ENCODE measurements at regions not wholly inside any gene's neighbourhood (a gene's known extent, or its start where the extent isn't known, plus 50 kb on each side); places are given as distances from the start of the nearest gene placed in this dataset.
"Not testable (repeated sequence)": the region's sequence is repeated elsewhere in the genome, so short reads cannot be mapped to it uniquely, and the experiment has no call there.

DNA sequence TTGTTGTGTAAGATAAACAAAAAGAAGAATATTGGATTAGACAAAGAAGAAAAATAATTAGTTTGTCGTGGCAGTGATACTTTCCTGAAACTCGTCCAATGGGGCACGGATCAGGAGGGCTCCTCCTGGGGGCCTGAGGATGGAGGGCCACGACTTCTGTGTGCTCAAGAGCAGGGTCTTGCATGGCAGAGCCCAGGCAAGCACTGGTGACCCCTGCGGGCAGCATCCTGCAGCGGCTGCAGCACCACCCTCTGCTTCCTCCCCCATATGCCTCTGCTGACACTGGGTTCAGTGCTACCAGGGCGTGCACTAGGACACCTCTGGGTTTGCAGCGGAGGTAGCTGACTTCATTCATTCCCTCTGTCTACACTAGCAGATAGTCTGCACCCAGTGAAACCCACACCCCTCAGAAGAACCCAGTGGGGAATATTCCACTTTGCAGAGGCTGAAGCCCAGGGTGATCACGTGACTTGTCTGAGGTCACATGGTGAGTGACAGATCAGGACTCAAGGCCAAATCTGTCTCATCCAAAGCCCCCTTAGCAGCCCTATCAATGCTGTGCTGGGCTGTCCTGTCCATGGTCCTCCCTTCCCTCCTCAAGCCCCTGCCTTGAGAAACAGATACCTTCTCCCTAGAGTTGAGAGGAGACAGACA is 375.5 kb downstream of the TCERG1L start:
- Histone ChIP-seq H3K4me3 (no peak overlapping the region), H3K4me1 (no peaks in the 10 kb centered on the region), H3K9ac (ENCODE audit: low read depth in 2 of 2, low read length in 2 of 2) (no peak overlapping the region), H3K27ac (no peak overlapping the region), H3K36me3 (no peaks in the 10 kb centered on the region), H3K27me3 (no peaks in the 10 kb centered on the region), H3K9me3 (no peaks in the 10 kb centered on the region)
- DNase-seq: no peak
- TF ChIP-seq, protein P1, sequence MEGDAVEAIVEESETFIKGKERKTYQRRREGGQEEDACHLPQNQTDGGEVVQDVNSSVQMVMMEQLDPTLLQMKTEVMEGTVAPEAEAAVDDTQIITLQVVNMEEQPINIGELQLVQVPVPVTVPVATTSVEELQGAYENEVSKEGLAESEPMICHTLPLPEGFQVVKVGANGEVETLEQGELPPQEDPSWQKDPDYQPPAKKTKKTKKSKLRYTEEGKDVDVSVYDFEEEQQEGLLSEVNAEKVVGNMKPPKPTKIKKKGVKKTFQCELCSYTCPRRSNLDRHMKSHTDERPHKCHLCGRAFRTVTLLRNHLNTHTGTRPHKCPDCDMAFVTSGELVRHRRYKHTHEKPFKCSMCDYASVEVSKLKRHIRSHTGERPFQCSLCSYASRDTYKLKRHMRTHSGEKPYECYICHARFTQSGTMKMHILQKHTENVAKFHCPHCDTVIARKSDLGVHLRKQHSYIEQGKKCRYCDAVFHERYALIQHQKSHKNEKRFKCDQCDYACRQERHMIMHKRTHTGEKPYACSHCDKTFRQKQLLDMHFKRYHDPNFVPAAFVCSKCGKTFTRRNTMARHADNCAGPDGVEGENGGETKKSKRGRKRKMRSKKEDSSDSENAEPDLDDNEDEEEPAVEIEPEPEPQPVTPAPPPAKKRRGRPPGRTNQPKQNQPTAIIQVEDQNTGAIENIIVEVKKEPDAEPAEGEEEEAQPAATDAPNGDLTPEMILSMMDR (IDR thresholded peaks at IDR 0.05): no peak
- intact Hi-C loops (cut with DNase I): no loop called here

DNA sequence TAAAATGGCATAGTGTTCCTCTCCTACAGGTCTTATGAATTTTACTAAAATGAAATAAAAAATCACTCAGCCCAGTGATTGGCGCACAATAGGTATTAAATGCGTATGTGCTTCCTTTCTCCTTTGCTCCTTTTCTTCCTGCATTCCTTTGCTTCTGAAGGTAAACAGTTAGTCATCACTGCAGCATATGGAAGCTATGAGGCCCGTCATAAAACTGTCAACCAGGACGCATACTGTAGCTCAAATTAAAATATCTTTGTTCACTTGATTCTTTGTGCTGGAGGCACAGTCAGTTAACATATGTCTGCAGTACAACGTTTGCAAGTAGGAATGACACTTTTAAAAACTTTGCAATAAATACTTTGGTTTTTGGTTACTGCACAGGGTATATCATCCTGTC is 374.7 kb downstream of the TCERG1L start:
- Histone ChIP-seq H3K27me3 (no peaks in the 10 kb centered on the region), H3K9ac (ENCODE audit: low read depth in 2 of 2, low read length in 2 of 2) (no peak overlapping the region), H3K9me3 (no peaks in the 10 kb centered on the region), H3K27ac (no peak overlapping the region), H3K4me3 (no peak overlapping the region), H3K4me1 (no peaks in the 10 kb centered on the region), H3K36me3 (no peaks in the 10 kb centered on the region)
- DNase-seq: no peak
- intact Hi-C loops (cut with DNase I): no loop called here
- TF ChIP-seq, protein P1 (IDR thresholded peaks at IDR 0.05): no peak

DNA sequence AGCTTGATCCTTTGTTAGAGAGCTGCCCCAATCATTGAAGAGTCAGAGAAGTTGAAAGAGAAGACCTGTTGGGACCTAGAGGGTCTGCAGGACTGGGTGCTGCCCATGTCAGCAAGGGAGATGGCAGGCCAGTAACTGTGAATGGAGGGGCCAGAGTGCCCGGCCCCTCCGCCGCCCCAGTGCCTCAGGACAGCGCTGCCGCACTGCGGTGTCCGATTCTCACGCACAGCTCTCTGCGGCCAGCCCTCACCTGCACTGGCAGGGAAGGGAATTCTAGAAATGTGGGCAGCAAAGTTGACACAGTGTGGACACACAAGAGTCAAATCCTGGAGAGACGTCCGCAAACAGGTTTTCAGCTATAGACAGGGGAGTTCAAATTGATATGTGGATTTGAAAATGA is 373.5 kb downstream of the TCERG1L start:
- Histone ChIP-seq H3K27me3 (no peaks in the 10 kb centered on the region), H3K9ac (ENCODE audit: low read depth in 2 of 2, low read length in 2 of 2) (no peak overlapping the region), H3K4me1 (no peaks in the 10 kb centered on the region), H3K4me3 (no peak overlapping the region), H3K36me3 (no peaks in the 10 kb centered on the region), H3K27ac (no peak overlapping the region), H3K9me3 (no peaks in the 10 kb centered on the region)
- DNase-seq: no peak
- intact Hi-C loops (cut with DNase I): no loop called here
- TF ChIP-seq, protein P1 (IDR thresholded peaks at IDR 0.05): no peak

DNA sequence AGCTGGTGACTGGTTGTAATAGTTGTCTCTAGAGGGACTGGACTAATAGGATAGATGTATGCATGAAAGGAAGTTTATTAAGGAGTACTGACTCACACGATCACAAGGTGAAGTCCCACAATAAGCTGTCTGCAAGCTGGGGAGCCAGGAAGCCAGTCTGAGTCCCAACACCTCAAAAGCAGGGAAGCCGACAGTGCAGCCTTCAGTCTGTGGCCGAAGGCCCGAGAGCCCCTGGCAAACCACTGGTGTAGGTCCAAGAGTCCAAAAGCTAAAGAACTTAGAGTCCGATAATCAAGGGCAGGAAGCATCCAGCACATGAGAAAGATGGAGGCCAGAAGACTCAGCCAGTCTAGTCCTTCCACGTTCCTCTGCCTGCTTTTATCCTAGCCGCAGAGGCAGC is 372.6 kb downstream of the TCERG1L start:
- H3K4me3 ChIP-seq; DNase-seq; intact Hi-C loops (cut with DNase I); H3K27ac ChIP-seq; H3K27me3 ChIP-seq; H3K4me1 ChIP-seq; H3K9me3 ChIP-seq; H3K9ac ChIP-seq (ENCODE audit: low read depth in 2 of 2, low read length in 2 of 2); H3K36me3 ChIP-seq: not testable (repeated sequence)

DNA sequence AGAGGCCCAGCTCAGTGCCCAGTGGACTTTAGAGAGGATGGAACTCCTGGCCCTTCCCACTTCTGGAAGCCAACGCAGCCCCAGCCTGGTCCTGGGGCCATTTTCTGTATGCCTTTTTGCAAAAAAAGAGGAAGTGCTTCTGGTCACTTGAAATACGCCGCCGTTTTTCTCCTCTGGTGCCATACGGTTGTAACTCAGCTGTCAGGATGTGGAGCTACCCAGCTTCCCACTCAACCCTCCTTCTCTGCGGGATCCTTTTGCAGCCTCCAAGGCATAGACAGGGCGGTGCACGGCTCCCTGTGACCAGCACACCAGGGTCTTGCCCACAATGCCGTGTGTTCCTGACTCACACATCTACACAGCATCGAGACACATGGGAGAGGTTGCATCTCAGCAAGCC is 369.6 kb downstream of the TCERG1L start:
- TF ChIP-seq, protein P1 (IDR thresholded peaks at IDR 0.05): no peak
- no peaks in the 10 kb centered on the region for H3K36me3 ChIP-seq
- no peak for DNase-seq
- no peaks in the 10 kb centered on the region for H3K9me3 ChIP-seq
- H3K9ac ChIP-seq (ENCODE audit: low read depth in 2 of 2, low read length in 2 of 2): no peak overlapping the region
- no peaks in the 10 kb centered on the region for H3K4me1 ChIP-seq
- H3K4me3 ChIP-seq: no peak overlapping the region
- no peaks in the 10 kb centered on the region for H3K27me3 ChIP-seq
- intact Hi-C loops (cut with DNase I): no loop called here
- H3K27ac ChIP-seq: no peak overlapping the region

DNA sequence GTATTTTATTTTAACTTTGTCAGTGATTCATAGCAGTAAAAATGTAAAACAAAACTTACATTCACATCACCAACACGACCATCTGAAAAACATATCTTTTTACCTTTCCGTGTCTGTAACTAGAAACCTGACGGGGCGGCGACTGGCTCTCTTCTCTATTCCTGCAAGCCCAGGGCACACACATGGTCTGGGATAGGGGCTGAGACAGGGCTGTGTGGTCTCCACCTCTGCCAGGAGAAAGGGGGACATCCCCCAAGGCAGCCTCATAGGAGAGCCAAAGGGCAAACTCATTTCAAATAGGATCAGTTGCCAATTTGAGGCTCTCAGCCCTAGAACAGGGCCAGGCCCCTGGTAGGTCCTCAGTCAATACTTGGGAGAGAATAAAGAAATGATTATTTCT is 359.4 kb downstream of the TCERG1L start:
- no peak overlapping the region for H3K27ac ChIP-seq
- intact Hi-C loops (cut with DNase I): no loop called here
- H3K36me3 ChIP-seq: no peaks in the 10 kb centered on the region
- TF ChIP-seq, protein P1 (IDR thresholded peaks at IDR 0.05): no peak
- no peaks in the 10 kb centered on the region for H3K27me3 ChIP-seq
- no peak overlapping the region for H3K4me3 ChIP-seq
- DNase-seq: no peak
- H3K4me1 ChIP-seq: no peaks in the 10 kb centered on the region
- H3K9ac ChIP-seq (ENCODE audit: low read depth in 2 of 2, low read length in 2 of 2): no peak overlapping the region
- H3K9me3 ChIP-seq: no peaks in the 10 kb centered on the region
